K562 (cell line): ENCODE measurements at regions not wholly inside any gene's neighbourhood (a gene's known extent, or its start where the extent isn't known, plus 50 kb on each side); places are given as distances from the start of the nearest gene placed in this dataset.

Experiments
- ATAC-seq: fragments of 200-7000 bp; cut with Tn5 transposase; 3 replicates; pipeline ENCODE4 v1.9.1; 2020; ENCODE audit warnings: moderate library complexity
- BruUV-seq: library from RNA; stranded (reverse); fragments of 400-500 nt; replicated peaks from 2 replicates; lab custom pipeline; 2021; lab: Mats Ljungman, UMichigan
- CTCF ChIA-PET: fragments of 300-600 bp; formaldehyde crosslinking; extraction: SDS; loops from one replicate; lab custom pipeline; 2021; ENCODE audit warnings: low intra/inter-chr PET ratio; lab: Yijun Ruan, JAX
- POLR2A ChIA-PET: fragments of 300-600, 350-650 bp; sonication (Branson Sonifier 250); formaldehyde crosslinking; extraction: SDS; loops from one replicate; lab custom pipeline; 2021; ENCODE audit warnings: antibody characterized with exemption, inconsistent platforms; lab: Yijun Ruan, JAX
- DNase-seq, 4 experiments: peaks; one replicate each; pipeline versions ENCODE4 v3.0.0 to v3.0.0-alpha.2; 2011 to 2018; ENCODE audit warnings: low spot score in 3 of 4, mixed read lengths in 3 of 4; ENCODE audit errors: extremely low read depth in 1 of 4
- FAIRE-seq: peaks from 2 replicates; lab custom pipeline; 2011; peaks lifted over from hg19 to GRCh38; lab: Jason Lieb, UNC
- H2AFZ ChIP-seq: 2 replicates; pipeline ENCODE4 v1.6.0; 2011; ENCODE audit warnings: low read depth, low read length, control low read depth, inconsistent platforms
- H3K27ac ChIP-seq: fragments of 200-600 bp; 3 replicates; pipeline ENCODE4 v1.8.0; 2011; ENCODE audit warnings: low read depth, mild to moderate bottlenecking, control low read depth, inconsistent platforms, low read length, moderate library complexity, mixed read lengths; ENCODE audit errors: extremely low read depth
- H3K27me3 ChIP-seq, 2 experiments: fragments of 300-600 bp in 1 of 2; 2 replicates in 1 of 2; 3 replicates in 1 of 2; pipeline versions ENCODE4 v1.6.0 to v1.8.0; 2011; ENCODE audit warnings: inconsistent platforms in 2 of 2, low read length in 2 of 2, mild to moderate bottlenecking in 1 of 2, mixed read lengths in 1 of 2, moderate library complexity in 1 of 2; ENCODE audit not compliant: control insufficient read depth in 2 of 2, insufficient read depth in 2 of 2
- H3K36me3 ChIP-seq: fragments of 300-600 bp; 3 replicates; pipeline ENCODE4 v1.8.0; 2011; ENCODE audit warnings: mild to moderate bottlenecking, low read length, inconsistent platforms; ENCODE audit not compliant: control insufficient read depth, insufficient read depth
- H3K4me1 ChIP-seq, 2 experiments: fragments of 200-600 bp in 1 of 2; replicated peaks in 1 of 2; 2 replicates in 1 of 2; 3 replicates in 1 of 2; pipeline versions ENCODE4 v1.5.1 to v1.8.0; 2011; ENCODE audit warnings: inconsistent platforms in 2 of 2, low read length in 2 of 2, mild to moderate bottlenecking in 1 of 2, mixed read lengths in 1 of 2, moderate library complexity in 1 of 2; ENCODE audit not compliant: control insufficient read depth in 2 of 2, insufficient read depth in 2 of 2
- H3K4me2 ChIP-seq: 2 replicates; pipeline ENCODE4 v1.6.1; 2011; ENCODE audit warnings: low read length, control low read depth, inconsistent platforms, mixed read lengths; ENCODE audit not compliant: insufficient read depth
- H3K4me3 ChIP-seq: fragments of 200-600 bp; sonication (generic), shearing (Covaris generic); 2 replicates; pipeline ENCODE4 v1.5.1; 2016; ENCODE audit warnings: control low read depth, inconsistent platforms
- H3K79me2 ChIP-seq: fragments of 200-600 bp; 3 replicates; pipeline ENCODE4 v1.8.0; 2011; ENCODE audit warnings: low read length, inconsistent platforms; ENCODE audit not compliant: control insufficient read depth, insufficient read depth
- H3K9ac ChIP-seq, 2 experiments: 2 replicates each; pipeline versions ENCODE4 v1.6.0 to v1.6.1; 2011; ENCODE audit warnings: low read depth in 2 of 2, low read length in 2 of 2, control low read depth in 1 of 2, inconsistent platforms in 1 of 2, mild to moderate bottlenecking in 1 of 2, mixed read lengths in 1 of 2; ENCODE audit not compliant: insufficient read depth in 1 of 2
- H3K9me1 ChIP-seq: one replicate; pipeline ENCODE4 v1.6.0; 2011; ENCODE audit warnings: inconsistent platforms, mild to moderate bottlenecking, low read length, moderate library complexity; ENCODE audit not compliant: control insufficient read depth, insufficient read depth
- H3K9me3 ChIP-seq: replicated peaks from 2 replicates; pipeline ENCODE4 v1.5.1; 2011; ENCODE audit warnings: low read depth, low read length, inconsistent platforms; ENCODE audit not compliant: control insufficient read depth, insufficient read depth
- H4K20me1 ChIP-seq: replicated peaks from 2 replicates; pipeline ENCODE4 v1.6.1; 2011; ENCODE audit warnings: low read length, inconsistent platforms, mixed read lengths; ENCODE audit not compliant: control insufficient read depth, insufficient read depth
- DNMT1 ChIP-seq: fragments of 450-650 bp; IDR thresholded peaks from 2 replicates; pipeline ENCODE4 v1.6.1; 2016; ENCODE audit warnings: antibody characterized with exemption, mild to moderate bottlenecking
- DPF2 ChIP-seq: fragments of 450-650 bp; IDR thresholded peaks from 2 replicates; pipeline ENCODE4 v1.6.1; 2016
- HDAC6 ChIP-seq: IDR thresholded peaks from 2 replicates; pipeline ENCODE4 v1.6.1; 2012; ENCODE audit warnings: low read depth, mild to moderate bottlenecking, control low read depth, inconsistent platforms, low read length, moderate library complexity
- HEY1 ChIP-seq: fragments of 250-450 bp; sonication (Bioruptor Pico); IDR thresholded peaks from 2 replicates; pipeline ENCODE4 v1.5.0; 2020; ENCODE audit warnings: mild to moderate bottlenecking, moderate library complexity, borderline replicate concordance
- LEF1 ChIP-seq: fragments of 450-650 bp; IDR thresholded peaks from 2 replicates; pipeline ENCODE4 v1.6.1; 2016; ENCODE audit warnings: mild to moderate bottlenecking
- POLR2B ChIP-seq: fragments of 450-650 bp; IDR thresholded peaks from 2 replicates; pipeline ENCODE4 v1.6.1; 2018; ENCODE audit warnings: low read depth; ENCODE audit not compliant: partially characterized antibody
- RBBP5 ChIP-seq: fragments of 200-600 bp; sonication (generic); IDR thresholded peaks from 2 replicates; pipeline ENCODE4 v1.6.1; 2012; ENCODE audit warnings: borderline replicate concordance, mild to moderate bottlenecking, low read length, control low read depth, inconsistent platforms; ENCODE audit not compliant: insufficient read depth, poor library complexity, severe bottlenecking
- SMARCB1 ChIP-seq: IDR thresholded peaks from 2 replicates; pipeline ENCODE4 v1.6.1; 2011; ENCODE audit warnings: improper control_type of control experiment, low read depth; ENCODE audit not compliant: insufficient read length
- WGBS: fragments of 100-300 bp; shearing (Covaris generic); methylation state at CpG from one replicate; pipeline ENCODE4 v1.1.6; 2016; ENCODE audit warnings: low coverage, mixed read lengths; ENCODE audit not compliant: insufficient coverage; ENCODE audit errors: missing lambda C conversion rate; 5-methylcytosine and 5-hydroxymethylcytosine counted together
- in situ Hi-C: fragments of 300-500 bp; cut with MboI; formaldehyde crosslinking; loops from 4 replicates; pipeline ENCODE4 v1.15.0; 2018; ENCODE audit warnings: inconsistent platforms, mixed read lengths
- intact Hi-C: fragments of 100-400 bp; cut with micrococcal nuclease; formaldehyde crosslinking; loops from 2 replicates; pipeline ENCODE4 v1.14.2; 2022
- TF ChIP-seq, protein P1 (sequence below): fragments of 450-650 bp; IDR thresholded peaks from 2 replicates; pipeline ENCODE4 v1.6.1; 2018; ENCODE audit not compliant: partially characterized antibody
- TF ChIP-seq, protein P2 (sequence below): sonication (generic); formaldehyde crosslinking; IDR thresholded peaks from 2 replicates; pipeline ENCODE4 v1.8.0; 2022; ENCODE audit warnings: missing genetic modification reagents, mild to moderate bottlenecking, borderline replicate concordance
- TF ChIP-seq, protein P3 (sequence below): sonication (generic); formaldehyde crosslinking; IDR thresholded peaks from 2 replicates; pipeline ENCODE4 v1.8.0; 2022; ENCODE audit warnings: mild to moderate bottlenecking, missing genetic modification reagents
- TF ChIP-seq, protein P4 (sequence below): sonication (generic); formaldehyde crosslinking; IDR thresholded peaks from 2 replicates; pipeline ENCODE4 v1.8.0; 2023; ENCODE audit warnings: mild to moderate bottlenecking, missing genetic modification reagents

DNA sequence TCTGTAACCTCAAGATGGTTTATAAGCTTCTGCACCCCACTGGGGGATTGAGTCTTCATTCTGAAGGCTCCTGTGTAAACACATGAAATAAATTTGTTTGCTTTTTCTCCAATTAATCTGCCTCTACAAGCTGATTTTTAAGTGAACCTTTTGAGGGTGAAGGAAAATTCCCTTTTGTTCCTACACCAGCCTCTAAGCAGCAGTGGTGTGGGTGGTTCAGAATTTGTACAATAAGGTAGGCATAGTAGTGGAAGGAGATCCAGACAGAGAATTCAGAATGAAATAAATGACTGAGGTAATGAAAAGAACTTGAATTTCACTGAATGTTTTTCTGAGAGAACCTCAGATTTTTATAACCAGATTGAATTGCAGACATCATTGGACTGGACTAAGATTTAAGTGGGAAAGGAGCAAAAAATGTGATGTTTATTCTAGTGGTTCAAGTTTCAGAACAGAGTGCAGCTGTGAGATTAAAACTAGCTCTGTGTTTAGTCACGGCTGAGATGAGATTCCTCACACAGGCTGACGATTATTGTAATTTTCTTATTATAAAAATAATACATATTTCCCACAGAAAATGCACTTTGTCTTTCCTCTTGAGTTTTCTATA, 1162.2 kb downstream of the TYW1 start (continued):
- TF ChIP-seq LEF1 = no peak
- TF ChIP-seq, protein P1, sequence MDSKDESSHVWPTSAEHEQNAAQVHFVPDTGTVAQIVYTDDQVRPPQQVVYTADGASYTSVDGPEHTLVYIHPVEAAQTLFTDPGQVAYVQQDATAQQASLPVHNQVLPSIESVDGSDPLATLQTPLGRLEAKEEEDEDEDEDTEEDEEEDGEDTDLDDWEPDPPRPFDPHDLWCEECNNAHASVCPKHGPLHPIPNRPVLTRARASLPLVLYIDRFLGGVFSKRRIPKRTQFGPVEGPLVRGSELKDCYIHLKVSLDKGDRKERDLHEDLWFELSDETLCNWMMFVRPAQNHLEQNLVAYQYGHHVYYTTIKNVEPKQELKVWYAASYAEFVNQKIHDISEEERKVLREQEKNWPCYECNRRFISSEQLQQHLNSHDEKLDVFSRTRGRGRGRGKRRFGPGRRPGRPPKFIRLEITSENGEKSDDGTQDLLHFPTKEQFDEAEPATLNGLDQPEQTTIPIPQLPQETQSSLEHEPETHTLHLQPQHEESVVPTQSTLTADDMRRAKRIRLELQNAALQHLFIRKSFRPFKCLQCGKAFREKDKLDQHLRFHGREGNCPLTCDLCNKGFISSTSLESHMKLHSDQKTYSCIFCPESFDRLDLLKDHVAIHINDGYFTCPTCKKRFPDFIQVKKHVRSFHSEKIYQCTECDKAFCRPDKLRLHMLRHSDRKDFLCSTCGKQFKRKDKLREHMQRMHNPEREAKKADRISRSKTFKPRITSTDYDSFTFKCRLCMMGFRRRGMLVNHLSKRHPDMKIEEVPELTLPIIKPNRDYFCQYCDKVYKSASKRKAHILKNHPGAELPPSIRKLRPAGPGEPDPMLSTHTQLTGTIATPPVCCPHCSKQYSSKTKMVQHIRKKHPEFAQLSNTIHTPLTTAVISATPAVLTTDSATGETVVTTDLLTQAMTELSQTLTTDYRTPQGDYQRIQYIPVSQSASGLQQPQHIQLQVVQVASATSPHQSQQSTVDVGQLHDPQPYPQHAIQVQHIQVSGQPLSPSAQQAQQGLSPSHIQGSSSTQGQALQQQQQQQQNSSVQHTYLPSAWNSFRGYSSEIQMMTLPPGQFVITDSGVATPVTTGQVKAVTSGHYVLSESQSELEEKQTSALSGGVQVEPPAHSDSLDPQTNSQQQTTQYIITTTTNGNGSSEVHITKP = no peak
- TF ChIP-seq HDAC6 = no peak
- no peak for TF ChIP-seq HEY1
- no peak for TF ChIP-seq DPF2

DNA sequence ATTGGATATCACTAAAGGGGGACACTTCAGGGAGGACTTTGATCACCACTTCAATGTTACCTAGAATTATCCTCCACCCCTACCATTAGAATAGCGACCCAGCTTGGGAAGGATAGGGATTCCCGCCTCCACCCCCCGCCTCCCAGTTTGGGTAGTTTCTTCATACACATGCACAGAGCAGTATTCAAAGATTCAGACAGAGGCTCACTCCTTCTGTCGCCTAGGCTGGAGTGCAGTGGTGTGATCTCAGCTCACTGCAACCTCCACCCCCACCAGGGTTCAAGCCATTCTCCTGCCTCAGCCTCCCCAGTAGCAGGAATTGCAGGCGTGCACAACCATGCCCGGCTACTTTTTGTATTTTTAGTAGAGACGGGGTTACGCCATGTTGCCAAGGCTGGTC, 1166.1 kb downstream of the TYW1 start:
- Histone ChIP-seq H3K4me2 (no peak overlapping the region), H3K36me3 (no peaks in the 10 kb centered on the region), H3K4me1 (no peaks in the 10 kb centered on the region; a peak in 1 of 5 replicates), H3K9ac (no peak overlapping the region), H3K9me3 (no peaks in the 10 kb centered on the region), H3K79me2 (no peaks in the 10 kb centered on the region), H3K27me3 (no peaks in the 10 kb centered on the region), H3K9me1 (no peaks in the 10 kb centered on the region), H2AFZ (no peak overlapping the region), H3K4me3 (no peak overlapping the region)
- no peak for FAIRE-seq
- WGBS = 2% methylated on average over 8 of the region's 8 CpGs
- no peak for ATAC-seq
- DNase-seq = no peak
- ChIA-PET POLR2A (no interaction called here), CTCF (no interaction called here)
- no TSS peak for BruUV-seq
- intact Hi-C loops = no loop called here
- TF ChIP-seq, protein P2, sequence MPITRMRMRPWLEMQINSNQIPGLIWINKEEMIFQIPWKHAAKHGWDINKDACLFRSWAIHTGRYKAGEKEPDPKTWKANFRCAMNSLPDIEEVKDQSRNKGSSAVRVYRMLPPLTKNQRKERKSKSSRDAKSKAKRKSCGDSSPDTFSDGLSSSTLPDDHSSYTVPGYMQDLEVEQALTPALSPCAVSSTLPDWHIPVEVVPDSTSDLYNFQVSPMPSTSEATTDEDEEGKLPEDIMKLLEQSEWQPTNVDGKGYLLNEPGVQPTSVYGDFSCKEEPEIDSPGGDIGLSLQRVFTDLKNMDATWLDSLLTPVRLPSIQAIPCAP = no peak
- TF ChIP-seq SMARCB1 = no peak
- TF ChIP-seq, protein P3, sequence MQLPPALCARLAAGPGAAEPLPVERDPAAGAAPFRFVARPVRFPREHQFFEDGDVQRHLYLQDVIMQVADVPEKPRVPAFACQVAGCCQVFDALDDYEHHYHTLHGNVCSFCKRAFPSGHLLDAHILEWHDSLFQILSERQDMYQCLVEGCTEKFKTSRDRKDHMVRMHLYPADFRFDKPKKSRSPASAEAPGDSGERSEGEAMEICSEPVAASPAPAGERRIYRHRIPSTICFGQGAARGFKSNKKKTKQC = no peak
- no peak for TF ChIP-seq POLR2B
- no peak for TF ChIP-seq RBBP5
- TF ChIP-seq DNMT1 = no peak
- TF ChIP-seq, protein P4, sequence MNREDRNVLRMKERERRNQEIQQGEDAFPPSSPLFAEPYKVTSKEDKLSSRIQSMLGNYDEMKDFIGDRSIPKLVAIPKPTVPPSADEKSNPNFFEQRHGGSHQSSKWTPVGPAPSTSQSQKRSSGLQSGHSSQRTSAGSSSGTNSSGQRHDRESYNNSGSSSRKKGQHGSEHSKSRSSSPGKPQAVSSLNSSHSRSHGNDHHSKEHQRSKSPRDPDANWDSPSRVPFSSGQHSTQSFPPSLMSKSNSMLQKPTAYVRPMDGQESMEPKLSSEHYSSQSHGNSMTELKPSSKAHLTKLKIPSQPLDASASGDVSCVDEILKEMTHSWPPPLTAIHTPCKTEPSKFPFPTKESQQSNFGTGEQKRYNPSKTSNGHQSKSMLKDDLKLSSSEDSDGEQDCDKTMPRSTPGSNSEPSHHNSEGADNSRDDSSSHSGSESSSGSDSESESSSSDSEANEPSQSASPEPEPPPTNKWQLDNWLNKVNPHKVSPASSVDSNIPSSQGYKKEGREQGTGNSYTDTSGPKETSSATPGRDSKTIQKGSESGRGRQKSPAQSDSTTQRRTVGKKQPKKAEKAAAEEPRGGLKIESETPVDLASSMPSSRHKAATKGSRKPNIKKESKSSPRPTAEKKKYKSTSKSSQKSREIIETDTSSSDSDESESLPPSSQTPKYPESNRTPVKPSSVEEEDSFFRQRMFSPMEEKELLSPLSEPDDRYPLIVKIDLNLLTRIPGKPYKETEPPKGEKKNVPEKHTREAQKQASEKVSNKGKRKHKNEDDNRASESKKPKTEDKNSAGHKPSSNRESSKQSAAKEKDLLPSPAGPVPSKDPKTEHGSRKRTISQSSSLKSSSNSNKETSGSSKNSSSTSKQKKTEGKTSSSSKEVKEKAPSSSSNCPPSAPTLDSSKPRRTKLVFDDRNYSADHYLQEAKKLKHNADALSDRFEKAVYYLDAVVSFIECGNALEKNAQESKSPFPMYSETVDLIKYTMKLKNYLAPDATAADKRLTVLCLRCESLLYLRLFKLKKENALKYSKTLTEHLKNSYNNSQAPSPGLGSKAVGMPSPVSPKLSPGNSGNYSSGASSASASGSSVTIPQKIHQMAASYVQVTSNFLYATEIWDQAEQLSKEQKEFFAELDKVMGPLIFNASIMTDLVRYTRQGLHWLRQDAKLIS (CRISPR knock-in tag) = no peak
- TF ChIP-seq, all 486 proteins: peak for 0
- Histone ChIP-seq H4K20me1 (no peaks in the 10 kb centered on the region), H3K27ac (no peak overlapping the region)
- in situ Hi-C loops = no loop called here
